A673 (cell line): ENCODE measurements at regions not wholly inside any gene's neighbourhood (a gene's known extent, or its start where the extent isn't known, plus 50 kb on each side); places are given as distances from the start of the nearest gene placed in this dataset.

Experiments
- EZH2 ChIP-seq: fragments of 200-600 bp; sonication (generic); IDR thresholded peaks from 2 replicates; pipeline ENCODE4 v1.6.1; 2017; ENCODE audit warnings: borderline replicate concordance, low read depth, mild to moderate bottlenecking, mixed read lengths, antibody characterized with exemption, low read length; ENCODE audit not compliant: poor library complexity, severe bottlenecking
- TF ChIP-seq, protein P1 (sequence below): fragments of 300-800, 200-600 bp; sonication (generic); conservative IDR thresholded peaks from 2 replicates; pipeline ENCODE4 v1.5.1; 2017; ENCODE audit warnings: low read depth, mild to moderate bottlenecking, antibody characterized with exemption, low read length, moderate library complexity, mixed read lengths

DNA sequence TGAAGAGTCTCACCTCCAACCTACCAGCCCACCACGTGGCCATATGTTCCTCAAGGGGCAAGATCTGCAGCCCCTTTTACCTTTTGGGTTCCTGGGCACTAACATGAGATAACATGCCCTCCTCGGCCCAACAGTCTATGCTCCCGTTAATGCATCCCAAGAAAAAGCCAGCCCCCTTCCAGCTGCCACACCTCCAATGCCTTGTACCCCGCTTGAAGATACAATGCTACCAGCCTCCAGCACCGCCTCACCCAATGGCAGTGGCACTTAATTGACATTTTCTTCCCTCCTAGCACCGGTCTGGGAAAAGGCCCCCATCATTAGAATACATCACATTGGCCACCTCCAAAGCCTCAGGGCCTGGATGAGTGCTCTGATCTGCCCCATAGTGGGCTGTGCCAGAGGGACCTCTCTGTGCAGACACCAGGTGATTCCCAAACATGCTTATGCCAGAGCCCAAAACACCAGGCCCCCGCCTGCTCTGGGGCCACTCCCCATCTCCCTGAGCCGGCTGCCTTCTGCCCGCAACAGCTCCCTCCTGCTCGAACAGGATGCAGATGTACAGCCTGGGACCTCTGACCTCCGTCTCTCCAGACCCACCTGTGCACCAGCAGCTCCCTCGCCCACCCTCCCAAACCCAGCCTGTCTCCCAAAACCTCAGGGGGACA, 118.3 kb downstream of the NCOR2 start:
- TF ChIP-seq, protein P1, sequence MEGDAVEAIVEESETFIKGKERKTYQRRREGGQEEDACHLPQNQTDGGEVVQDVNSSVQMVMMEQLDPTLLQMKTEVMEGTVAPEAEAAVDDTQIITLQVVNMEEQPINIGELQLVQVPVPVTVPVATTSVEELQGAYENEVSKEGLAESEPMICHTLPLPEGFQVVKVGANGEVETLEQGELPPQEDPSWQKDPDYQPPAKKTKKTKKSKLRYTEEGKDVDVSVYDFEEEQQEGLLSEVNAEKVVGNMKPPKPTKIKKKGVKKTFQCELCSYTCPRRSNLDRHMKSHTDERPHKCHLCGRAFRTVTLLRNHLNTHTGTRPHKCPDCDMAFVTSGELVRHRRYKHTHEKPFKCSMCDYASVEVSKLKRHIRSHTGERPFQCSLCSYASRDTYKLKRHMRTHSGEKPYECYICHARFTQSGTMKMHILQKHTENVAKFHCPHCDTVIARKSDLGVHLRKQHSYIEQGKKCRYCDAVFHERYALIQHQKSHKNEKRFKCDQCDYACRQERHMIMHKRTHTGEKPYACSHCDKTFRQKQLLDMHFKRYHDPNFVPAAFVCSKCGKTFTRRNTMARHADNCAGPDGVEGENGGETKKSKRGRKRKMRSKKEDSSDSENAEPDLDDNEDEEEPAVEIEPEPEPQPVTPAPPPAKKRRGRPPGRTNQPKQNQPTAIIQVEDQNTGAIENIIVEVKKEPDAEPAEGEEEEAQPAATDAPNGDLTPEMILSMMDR: no peak
- TF ChIP-seq EZH2: no peak
